Omental fat pad (tissue), 3 donors: ENCODE measurements at regions not wholly inside any gene's neighbourhood (a gene's known extent, or its start where the extent isn't known, plus 50 kb on each side); places are given as distances from the start of the nearest gene placed in this dataset.
"Not testable (repeated sequence)": the region's sequence is repeated elsewhere in the genome, so short reads cannot be mapped to it uniquely, and the experiment has no call there.

ENCODE experiments used
- ATAC-seq: fragments of 150-250 bp; one replicate; pipeline ENCODE4 v1.9.1; 2016; ENCODE audit warnings: mild to moderate bottlenecking, moderate library complexity; ENCODE audit not compliant: low FRiP score
- DNase-seq: peaks from one replicate; pipeline ENCODE4 v3.0.0-alpha.2; 2019; ENCODE audit warnings: low spot score
- CTCF ChIP-seq, 3 donors: fragments of 450-650 bp; IDR thresholded peaks; one replicate each; pipeline ENCODE4 v1.5.1; 2016 to 2017; ENCODE audit warnings: antibody characterized with exemption in 3 of 3, mild to moderate bottlenecking in 3 of 3, moderate library complexity in 2 of 3

- no peak for TF ChIP-seq CTCF (IDR thresholded peaks at IDR 0.05)
- DNase-seq (no peak), ATAC-seq (no peak)
These were observed 82.0 kb upstream of the JCAD start for GRCh38 chr10:30141423-30141822.

GRCh38 chr10:30134171-30134945, 75.0 kb upstream of the JCAD start:
- no peak for TF ChIP-seq CTCF (IDR thresholded peaks at IDR 0.05)
- ATAC-seq: no peak
- DNase-seq: no peak

GRCh38 chr10:30133198-30133597, 73.8 kb upstream of the JCAD start:
- DNase-seq (no peak), ATAC-seq (no peak)
- no peak for TF ChIP-seq CTCF (IDR thresholded peaks at IDR 0.05)

- ATAC-seq, DNase-seq: not testable (repeated sequence)
These were observed 72.0 kb upstream of the JCAD start for GRCh38 chr10:30131369-30131768.

- DNase-seq, ATAC-seq: not testable (repeated sequence)
These were observed 69.9 kb upstream of the JCAD start for GRCh38 chr10:30129326-30129725.

- no peak for DNase-seq
- ATAC-seq: no peak
- no peak for TF ChIP-seq CTCF (IDR thresholded peaks at IDR 0.05)
These were observed 67.7 kb upstream of the JCAD start for GRCh38 chr10:30127120-30127541.

- DNase-seq: no peak
- TF ChIP-seq CTCF (IDR thresholded peaks at IDR 0.05): no peak
- ATAC-seq: no peak
These were observed 66.1 kb upstream of the JCAD start for GRCh38 chr10:30125496-30125895.

- ATAC-seq (no peak), DNase-seq (no peak)
- no peak for TF ChIP-seq CTCF (IDR thresholded peaks at IDR 0.05)
These were observed 65.3 kb upstream of the JCAD start for GRCh38 chr10:30124704-30125103.
